ENCODE measurements at regions not wholly inside any gene's neighbourhood (a gene's known extent, or its start where the extent isn't known, plus 50 kb on each side); places are given as distances from the start of the nearest gene placed in this dataset.

GRCh38 chr15:93493172-93493571 lies 404.2 kb upstream of the RGMA start:
- no peaks in the 10 kb centered on the region for H3K36me3 ChIP-seq (ENCODE audit: insufficient read depth, low read length)
- no peaks in the 10 kb centered on the region for H3K27me3 ChIP-seq (ENCODE audit: insufficient read depth, low read length, poor library complexity)
- DNase-seq (no peak), ATAC-seq (ENCODE audit: insufficient read depth, low read depth) (no peak)
- no peaks in the 10 kb centered on the region for H3K9me3 ChIP-seq (ENCODE audit: insufficient read depth, low read length, severe bottlenecking)
- no peaks in the 10 kb centered on the region for H3K79me2 ChIP-seq (ENCODE audit: insufficient read depth, low read length)
- peaks cover 18% of the 10 kb centered on the region for H3K4me1 ChIP-seq (ENCODE audit: insufficient read depth, low read length)
- no peak overlapping the region for H3K4me3 ChIP-seq (ENCODE audit: low read depth in 1 of 2, low read length in 2 of 2)
- no peak overlapping the region for H3K4me2 ChIP-seq (ENCODE audit: insufficient read depth, low read length)
- H3K27ac ChIP-seq (ENCODE audit: low read length), result no peak overlapping the region
- TF ChIP-seq, protein P1, sequence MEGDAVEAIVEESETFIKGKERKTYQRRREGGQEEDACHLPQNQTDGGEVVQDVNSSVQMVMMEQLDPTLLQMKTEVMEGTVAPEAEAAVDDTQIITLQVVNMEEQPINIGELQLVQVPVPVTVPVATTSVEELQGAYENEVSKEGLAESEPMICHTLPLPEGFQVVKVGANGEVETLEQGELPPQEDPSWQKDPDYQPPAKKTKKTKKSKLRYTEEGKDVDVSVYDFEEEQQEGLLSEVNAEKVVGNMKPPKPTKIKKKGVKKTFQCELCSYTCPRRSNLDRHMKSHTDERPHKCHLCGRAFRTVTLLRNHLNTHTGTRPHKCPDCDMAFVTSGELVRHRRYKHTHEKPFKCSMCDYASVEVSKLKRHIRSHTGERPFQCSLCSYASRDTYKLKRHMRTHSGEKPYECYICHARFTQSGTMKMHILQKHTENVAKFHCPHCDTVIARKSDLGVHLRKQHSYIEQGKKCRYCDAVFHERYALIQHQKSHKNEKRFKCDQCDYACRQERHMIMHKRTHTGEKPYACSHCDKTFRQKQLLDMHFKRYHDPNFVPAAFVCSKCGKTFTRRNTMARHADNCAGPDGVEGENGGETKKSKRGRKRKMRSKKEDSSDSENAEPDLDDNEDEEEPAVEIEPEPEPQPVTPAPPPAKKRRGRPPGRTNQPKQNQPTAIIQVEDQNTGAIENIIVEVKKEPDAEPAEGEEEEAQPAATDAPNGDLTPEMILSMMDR (IDR thresholded peaks at IDR 0.05; ENCODE audit: borderline replicate concordance, extremely low read depth, low read length, poor library complexity, severe bottlenecking), result no peak
- no peak for TF ChIP-seq EZH2 (IDR thresholded peaks at IDR 0.05; ENCODE audit: borderline replicate concordance, low read depth, low read length, severe bottlenecking)
- H2AFZ ChIP-seq (ENCODE audit: low read depth, low read length), result no peak overlapping the region
- no peaks in the 10 kb centered on the region for H4K20me1 ChIP-seq (ENCODE audit: insufficient read depth, low read length)
- H3K9ac ChIP-seq (ENCODE audit: low read depth, low read length), result no peak overlapping the region

GRCh38 chr15:93491291-93491690 lies 402.3 kb upstream of the RGMA start:
- Histone ChIP-seq H3K27me3 (ENCODE audit: insufficient read depth, low read length, poor library complexity) (no peaks in the 10 kb centered on the region), H2AFZ (ENCODE audit: low read depth, low read length) (no peak overlapping the region), H3K9ac (ENCODE audit: low read depth, low read length) (no peak overlapping the region), H3K4me2 (ENCODE audit: insufficient read depth, low read length) (no peak overlapping the region), H3K9me3 (ENCODE audit: insufficient read depth, low read length, severe bottlenecking) (no peaks in the 10 kb centered on the region), H3K27ac (ENCODE audit: low read length) (no peak overlapping the region), H3K4me1 (ENCODE audit: insufficient read depth, low read length) (peaks cover 2% of the 10 kb centered on the region; the same call in 1 of the 2 replicates), H3K36me3 (ENCODE audit: insufficient read depth, low read length) (no peaks in the 10 kb centered on the region), H3K4me3 (ENCODE audit: low read depth in 1 of 2, low read length in 2 of 2) (no peak overlapping the region), H3K79me2 (ENCODE audit: insufficient read depth, low read length) (no peaks in the 10 kb centered on the region), H4K20me1 (ENCODE audit: insufficient read depth, low read length) (no peaks in the 10 kb centered on the region)
- no peak for DNase-seq
- TF ChIP-seq EZH2 (IDR thresholded peaks at IDR 0.05; ENCODE audit: borderline replicate concordance, low read depth, low read length, severe bottlenecking), result no peak
- TF ChIP-seq, protein P1 (IDR thresholded peaks at IDR 0.05; ENCODE audit: borderline replicate concordance, extremely low read depth, low read length, poor library complexity, severe bottlenecking), result no peak
- no peak for ATAC-seq (ENCODE audit: insufficient read depth, low read depth)

- TF ChIP-seq, protein P1 (IDR thresholded peaks at IDR 0.05; ENCODE audit: borderline replicate concordance, extremely low read depth, low read length, poor library complexity, severe bottlenecking), result no peak
- no peak for TF ChIP-seq EZH2 (IDR thresholded peaks at IDR 0.05; ENCODE audit: borderline replicate concordance, low read depth, low read length, severe bottlenecking)
- Histone ChIP-seq H2AFZ (ENCODE audit: low read depth, low read length) (no peak overlapping the region), H3K4me1 (ENCODE audit: insufficient read depth, low read length) (no peaks in the 10 kb centered on the region), H3K9me3 (ENCODE audit: insufficient read depth, low read length, severe bottlenecking) (no peaks in the 10 kb centered on the region), H3K79me2 (ENCODE audit: insufficient read depth, low read length) (no peaks in the 10 kb centered on the region), H3K36me3 (ENCODE audit: insufficient read depth, low read length) (peaks cover 11% of the 10 kb centered on the region), H3K4me3 (ENCODE audit: low read depth in 1 of 2, low read length in 2 of 2) (no peak overlapping the region), H3K27me3 (ENCODE audit: insufficient read depth, low read length, poor library complexity) (no peaks in the 10 kb centered on the region), H4K20me1 (ENCODE audit: insufficient read depth, low read length) (no peaks in the 10 kb centered on the region), H3K27ac (ENCODE audit: low read length) (no peak overlapping the region), H3K9ac (ENCODE audit: low read depth, low read length) (no peak overlapping the region), H3K4me2 (ENCODE audit: insufficient read depth, low read length) (no peak overlapping the region)
- no peak for ATAC-seq (ENCODE audit: insufficient read depth, low read depth)
- no peak for DNase-seq
Observed at GRCh38 chr15:93488296-93488713, 399.3 kb upstream of the RGMA start.
